Choroid plexus epithelial cell (primary cell): ENCODE measurements at regions not wholly inside any gene's neighbourhood (a gene's known extent, or its start where the extent isn't known, plus 50 kb on each side); places are given as distances from the start of the nearest gene placed in this dataset.

ENCODE experiments used
- DNase-seq: peaks from one replicate; pipeline ENCODE4 v3.0.0-alpha.2; 2010; ENCODE audit warnings: low read depth
- H3K4me3 ChIP-seq: 2 replicates; pipeline ENCODE4 v1.5.1; 2011; ENCODE audit warnings: low read depth, mild to moderate bottlenecking, control low read depth, low read length, moderate library complexity
- TF ChIP-seq, protein P1 (sequence below): conservative IDR thresholded peaks from 2 replicates; pipeline ENCODE4 v1.5.1; 2011; ENCODE audit warnings: low read depth, mild to moderate bottlenecking, control low read depth, inconsistent platforms, low read length, moderate library complexity

DNA sequence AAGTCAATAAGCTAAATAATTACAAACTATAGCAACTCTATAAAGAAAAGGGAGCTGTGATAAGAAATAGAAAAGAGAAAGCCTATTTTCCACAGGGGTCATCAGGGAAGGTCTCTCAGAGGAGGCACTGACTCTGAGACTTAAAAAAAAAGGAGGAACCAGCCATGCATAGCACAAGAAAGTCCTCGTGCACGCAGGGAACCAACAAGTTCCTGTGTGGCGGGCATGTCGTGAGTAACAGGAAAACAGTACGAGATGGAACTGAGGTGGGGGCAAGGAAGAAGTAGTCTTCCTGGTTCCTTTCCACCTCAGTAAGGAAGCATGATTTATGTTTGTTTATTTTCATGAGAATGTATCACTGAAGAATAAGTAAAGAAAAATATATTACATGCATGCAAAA is 367.0 kb upstream of the TMEM132C start:
- DNase-seq = no peak
- H3K4me3 ChIP-seq = no peak overlapping the region
- TF ChIP-seq, protein P1, sequence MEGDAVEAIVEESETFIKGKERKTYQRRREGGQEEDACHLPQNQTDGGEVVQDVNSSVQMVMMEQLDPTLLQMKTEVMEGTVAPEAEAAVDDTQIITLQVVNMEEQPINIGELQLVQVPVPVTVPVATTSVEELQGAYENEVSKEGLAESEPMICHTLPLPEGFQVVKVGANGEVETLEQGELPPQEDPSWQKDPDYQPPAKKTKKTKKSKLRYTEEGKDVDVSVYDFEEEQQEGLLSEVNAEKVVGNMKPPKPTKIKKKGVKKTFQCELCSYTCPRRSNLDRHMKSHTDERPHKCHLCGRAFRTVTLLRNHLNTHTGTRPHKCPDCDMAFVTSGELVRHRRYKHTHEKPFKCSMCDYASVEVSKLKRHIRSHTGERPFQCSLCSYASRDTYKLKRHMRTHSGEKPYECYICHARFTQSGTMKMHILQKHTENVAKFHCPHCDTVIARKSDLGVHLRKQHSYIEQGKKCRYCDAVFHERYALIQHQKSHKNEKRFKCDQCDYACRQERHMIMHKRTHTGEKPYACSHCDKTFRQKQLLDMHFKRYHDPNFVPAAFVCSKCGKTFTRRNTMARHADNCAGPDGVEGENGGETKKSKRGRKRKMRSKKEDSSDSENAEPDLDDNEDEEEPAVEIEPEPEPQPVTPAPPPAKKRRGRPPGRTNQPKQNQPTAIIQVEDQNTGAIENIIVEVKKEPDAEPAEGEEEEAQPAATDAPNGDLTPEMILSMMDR = no peak

DNA sequence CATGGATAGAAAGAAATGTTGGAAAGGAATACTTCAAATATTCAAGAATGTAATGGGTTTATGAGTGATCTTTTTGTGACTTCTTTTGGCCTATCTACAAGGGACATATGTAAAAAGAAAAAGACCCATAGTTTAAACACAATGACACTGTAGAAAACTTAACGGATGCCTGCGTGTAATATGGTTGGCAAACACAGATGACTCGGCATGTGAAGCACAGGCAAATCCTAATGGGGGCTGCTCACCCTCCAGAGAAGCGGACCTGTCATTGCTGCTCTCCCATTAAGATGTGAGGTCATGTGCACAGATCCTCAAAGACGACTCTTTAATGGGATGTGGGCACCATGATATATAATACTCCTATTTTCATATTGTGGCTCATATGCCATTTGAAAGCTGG is 366.6 kb upstream of the TMEM132C start:
- DNase-seq = no peak
- TF ChIP-seq, protein P1 = no peak
- no peak overlapping the region for H3K4me3 ChIP-seq

DNA sequence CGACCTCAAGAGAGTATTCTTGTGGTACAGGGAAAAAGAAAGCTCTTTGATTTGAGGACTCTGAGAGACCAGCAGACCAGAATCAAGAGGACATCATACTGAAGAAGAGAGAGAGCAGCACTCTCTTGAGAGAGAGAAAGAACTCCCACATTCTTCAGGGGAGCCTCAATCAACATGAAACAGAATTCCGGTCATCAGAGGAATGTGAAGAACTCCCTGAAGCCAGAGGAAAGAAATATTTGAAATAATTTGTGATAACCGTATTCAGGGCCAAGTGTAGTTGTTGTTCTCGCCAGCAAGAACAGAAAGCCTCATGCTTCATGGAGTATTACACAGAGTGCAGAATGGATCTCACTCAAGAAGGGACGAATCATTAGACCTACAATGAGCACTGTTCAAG is 363.8 kb upstream of the TMEM132C start:
- peak; percentile 50 for DNase-seq
- H3K4me3 ChIP-seq = no peak overlapping the region
- TF ChIP-seq, protein P1 = no peak

DNA sequence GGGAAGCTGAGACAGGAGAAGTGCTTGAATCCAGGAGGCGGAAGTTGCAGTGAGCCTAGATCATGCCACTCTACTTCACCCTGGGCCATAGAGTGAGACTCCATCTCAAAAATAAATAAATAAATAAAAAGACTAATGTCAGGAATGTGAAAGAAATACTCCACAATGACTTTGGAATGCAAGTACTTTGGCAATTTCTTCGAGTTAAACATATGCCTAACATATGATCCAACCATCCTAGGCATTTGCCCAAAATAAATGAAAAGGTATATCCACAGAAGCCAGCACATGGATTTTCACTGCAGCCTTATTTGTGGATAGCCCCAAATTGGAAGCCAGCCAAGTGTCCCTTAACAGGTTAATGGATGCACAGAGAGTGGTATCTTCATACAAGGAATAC is 357.9 kb upstream of the TMEM132C start:
- H3K4me3 ChIP-seq = no peak overlapping the region
- DNase-seq = peak; percentile 9
- TF ChIP-seq, protein P1 = no peak

DNA sequence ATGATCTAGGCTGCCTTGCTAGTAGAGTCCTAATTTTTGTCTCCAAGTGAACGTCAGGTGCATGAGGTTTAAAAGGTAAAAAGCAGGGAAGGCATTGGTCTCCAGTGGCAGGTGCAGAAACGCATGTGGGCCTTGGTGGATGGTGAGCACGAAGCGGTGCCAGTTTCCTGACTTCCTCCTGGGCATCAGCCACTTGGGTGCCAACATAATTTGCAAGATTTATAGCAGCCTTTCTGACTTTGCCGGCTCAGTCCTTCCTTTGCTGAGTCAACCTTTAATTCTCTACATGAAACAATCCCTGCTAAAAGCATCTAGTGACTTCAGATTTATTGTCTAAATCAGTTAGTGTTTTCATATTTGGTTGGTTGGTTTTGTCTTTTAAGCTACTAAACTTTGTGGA is 355.7 kb upstream of the TMEM132C start:
- no peak for DNase-seq
- TF ChIP-seq, protein P1 = no peak
- no peak overlapping the region for H3K4me3 ChIP-seq

DNA sequence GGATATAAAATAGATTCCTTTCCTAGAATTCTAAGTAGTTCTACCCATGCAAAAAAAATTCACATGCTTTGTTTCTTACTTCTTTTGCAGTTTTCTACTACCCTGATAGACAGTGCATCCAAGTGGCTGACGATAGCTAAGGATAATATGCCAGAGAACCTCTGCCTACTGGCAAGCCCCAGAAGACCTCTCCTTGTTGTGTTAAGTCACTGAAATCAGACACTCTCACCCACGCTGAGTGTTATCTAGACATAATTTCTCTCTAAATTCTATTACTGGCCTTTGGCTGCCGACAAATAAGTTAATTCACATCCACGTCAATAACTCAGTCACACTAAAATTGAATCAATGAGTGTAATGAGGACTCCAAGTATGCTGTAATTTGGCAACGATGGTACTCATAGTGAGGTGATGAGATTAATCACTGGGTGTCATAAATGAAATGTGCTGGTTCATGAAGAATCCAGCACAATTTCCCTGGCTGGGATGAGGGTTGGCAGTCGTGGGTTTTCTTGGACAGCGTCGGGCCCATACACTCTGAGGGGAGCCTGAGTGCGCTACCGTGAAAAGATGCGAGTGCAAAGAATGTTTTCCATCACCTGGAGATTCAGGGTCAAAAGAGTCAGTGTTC is 354.8 kb upstream of the TMEM132C start:
- DNase-seq = no peak
- TF ChIP-seq, protein P1 = no peak
- H3K4me3 ChIP-seq = no peak overlapping the region

DNA sequence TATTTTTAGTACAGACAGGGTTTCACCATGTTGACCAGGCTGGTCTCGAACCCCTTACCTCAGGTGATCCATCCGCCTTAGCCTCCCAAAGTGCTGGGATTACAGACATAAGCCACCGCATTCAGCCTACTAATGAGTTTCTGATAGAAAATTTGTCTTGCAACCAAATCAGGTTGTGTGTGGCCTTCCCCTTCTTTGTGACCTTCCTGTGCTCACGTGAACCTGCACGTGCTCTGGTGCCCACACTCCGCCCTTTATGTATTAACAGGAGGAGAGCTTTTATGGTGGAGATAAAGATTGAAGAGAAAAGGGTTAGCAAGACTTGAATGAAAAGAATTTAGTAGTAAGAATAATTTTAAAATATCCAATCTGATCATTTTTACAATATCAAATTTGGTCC is 343.5 kb upstream of the TMEM132C start:
- DNase-seq = no peak
- H3K4me3 ChIP-seq = no peak overlapping the region
- TF ChIP-seq, protein P1 = no peak
